ENCODE measurements at regions not wholly inside any gene's neighbourhood (a gene's known extent, or its start where the extent isn't known, plus 50 kb on each side); places are given as distances from the start of the nearest gene placed in this dataset.

DNA sequence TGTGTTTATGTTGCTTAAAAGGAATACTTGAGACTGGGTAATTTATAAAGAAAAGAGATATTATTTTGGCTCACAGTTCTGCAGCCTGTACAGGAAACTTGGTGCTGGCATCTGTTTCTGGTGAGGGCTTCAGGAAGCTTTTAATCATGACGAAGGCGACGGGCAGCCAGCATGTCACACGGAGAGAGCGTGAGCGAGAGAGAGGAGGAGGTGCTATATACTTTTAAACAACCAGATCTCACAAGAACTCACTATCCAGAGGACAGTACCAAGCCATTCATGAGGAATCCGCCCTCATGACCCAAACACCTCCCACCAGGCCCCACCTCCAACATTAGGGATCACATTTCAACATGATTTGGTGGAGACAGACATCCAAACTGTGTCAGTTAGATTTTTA is 163.4 kb upstream of the TSC22D1 start (continued):
- TF ChIP-seq, protein P1, sequence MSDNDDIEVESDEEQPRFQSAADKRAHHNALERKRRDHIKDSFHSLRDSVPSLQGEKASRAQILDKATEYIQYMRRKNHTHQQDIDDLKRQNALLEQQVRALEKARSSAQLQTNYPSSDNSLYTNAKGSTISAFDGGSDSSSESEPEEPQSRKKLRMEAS (IDR thresholded peaks at IDR 0.05) = no peak
- no peak for TF ChIP-seq KDM4A (IDR thresholded peaks at IDR 0.05; ENCODE audit: low read depth, low read length, severe bottlenecking)
- TF ChIP-seq SUZ12 (IDR thresholded peaks at IDR 0.05; ENCODE audit: low read length) = no peak
- no peak for TF ChIP-seq NANOG (IDR thresholded peaks at IDR 0.05; ENCODE audit: insufficient read depth, low read depth, low read length, poor library complexity, severe bottlenecking)
- no peak for TF ChIP-seq JUND (IDR thresholded peaks at IDR 0.05; ENCODE audit: low read length)
- TF ChIP-seq, protein P2, sequence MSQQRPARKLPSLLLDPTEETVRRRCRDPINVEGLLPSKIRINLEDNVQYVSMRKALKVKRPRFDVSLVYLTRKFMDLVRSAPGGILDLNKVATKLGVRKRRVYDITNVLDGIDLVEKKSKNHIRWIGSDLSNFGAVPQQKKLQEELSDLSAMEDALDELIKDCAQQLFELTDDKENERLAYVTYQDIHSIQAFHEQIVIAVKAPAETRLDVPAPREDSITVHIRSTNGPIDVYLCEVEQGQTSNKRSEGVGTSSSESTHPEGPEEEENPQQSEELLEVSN (IDR thresholded peaks at IDR 0.05) = no peak
